WTC11 (cell line): ENCODE measurements at regions not wholly inside any gene's neighbourhood (a gene's known extent, or its start where the extent isn't known, plus 50 kb on each side); places are given as distances from the start of the nearest gene placed in this dataset.

ENCODE experiments used
- ATAC-seq: fragments of 200-7000 bp; cut with Tn5 transposase; 2 replicates; pipeline ENCODE4 v1.10.0; 2021; ENCODE audit warnings: mild to moderate bottlenecking, moderate library complexity
- CTCF ChIA-PET: fragments of 300-600 bp; sonication (Branson Sonifier 250); formaldehyde crosslinking; loops from one replicate; lab custom pipeline; 2021; ENCODE audit warnings: antibody characterized with exemption; lab: Charles Lee
- POLR2A ChIA-PET: fragments of 350-600 bp; sonication (Branson Sonifier 250); formaldehyde crosslinking; loops from one replicate; lab custom pipeline; 2021; ENCODE audit warnings: antibody characterized with exemption; lab: Charles Lee
- DNase-seq: peaks from one replicate; pipeline ENCODE4 v3.0.0; 2021; ENCODE audit warnings: low spot score
- H3K27ac Mint-ChIP-seq: 2 replicates; pipeline ENCODE4 v1.8.0; 2021; ENCODE audit warnings: mixed read lengths
- H3K27me3 Mint-ChIP-seq: 2 replicates; pipeline ENCODE4 v1.8.0; 2021; ENCODE audit warnings: low read depth, mild to moderate bottlenecking, moderate library complexity, mixed read lengths
- H3K36me3 Mint-ChIP-seq: 2 replicates; pipeline ENCODE4 v1.8.0; 2021; ENCODE audit warnings: mixed read lengths
- H3K4me1 Mint-ChIP-seq: 2 replicates; pipeline ENCODE4 v1.8.0; 2022; ENCODE audit warnings: mixed read lengths
- H3K4me3 Mint-ChIP-seq: 2 replicates; pipeline ENCODE4 v1.8.0; 2021; ENCODE audit warnings: mild to moderate bottlenecking, moderate library complexity, mixed read lengths
- H3K9me3 Mint-ChIP-seq: 2 replicates; pipeline ENCODE4 v1.8.0; 2021; ENCODE audit warnings: mixed read lengths
- ATF1 ChIP-seq: sonication (generic); formaldehyde crosslinking; IDR thresholded peaks from 2 replicates; pipeline ENCODE4 v1.8.1; 2023; ENCODE audit warnings: mild to moderate bottlenecking, moderate library complexity, missing genetic modification reagents
- ESRRA ChIP-seq: sonication (generic); formaldehyde crosslinking; IDR thresholded peaks from 2 replicates; pipeline ENCODE4 v1.8.1; 2022; ENCODE audit warnings: mild to moderate bottlenecking, missing genetic modification reagents, borderline replicate concordance
- FOXK1 ChIP-seq: sonication (generic); formaldehyde crosslinking; IDR thresholded peaks from 2 replicates; pipeline ENCODE4 v1.8.0; 2022; ENCODE audit warnings: mild to moderate bottlenecking, moderate library complexity, missing genetic modification reagents
- GTF2I ChIP-seq: fragments of 250-450 bp; sonication (Bioruptor Pico); conservative IDR thresholded peaks from 2 replicates; pipeline ENCODE4 v1.4.0; 2021; ENCODE audit warnings: mild to moderate bottlenecking
- KAT7 ChIP-seq: sonication (generic); formaldehyde crosslinking; IDR thresholded peaks from 2 replicates; pipeline ENCODE4 v1.8.1; 2023; ENCODE audit warnings: missing genetic modification reagents, mild to moderate bottlenecking, borderline replicate concordance
- MYBL2 ChIP-seq: sonication (generic); formaldehyde crosslinking; IDR thresholded peaks from 2 replicates; pipeline ENCODE4 v1.8.1; 2023; ENCODE audit warnings: mild to moderate bottlenecking, moderate library complexity, missing genetic modification reagents
- PRRX2 ChIP-seq: fragments of 250-450 bp; sonication (Bioruptor Pico); IDR thresholded peaks from 2 replicates; pipeline ENCODE4 v1.8.0; 2021; ENCODE audit warnings: mild to moderate bottlenecking
- TEAD1 ChIP-seq: sonication (generic); formaldehyde crosslinking; IDR thresholded peaks from 2 replicates; pipeline ENCODE4 v1.8.0; 2022; ENCODE audit warnings: mild to moderate bottlenecking, missing genetic modification reagents
- ZBTB21 ChIP-seq: sonication (generic); formaldehyde crosslinking; IDR thresholded peaks from 2 replicates; pipeline ENCODE4 v1.8.1; 2023; ENCODE audit warnings: mild to moderate bottlenecking, missing genetic modification reagents, borderline replicate concordance
- ZNF121 ChIP-seq: sonication (generic); formaldehyde crosslinking; IDR thresholded peaks from 2 replicates; pipeline ENCODE4 v1.8.0; 2023; ENCODE audit warnings: missing genetic modification reagents
- ZNF416 ChIP-seq: fragments of 250-450 bp; sonication (Bioruptor Pico); IDR thresholded peaks from 2 replicates; pipeline ENCODE4 v1.9.0; 2021; ENCODE audit warnings: mild to moderate bottlenecking, inconsistent platforms
- ZNF671 ChIP-seq: fragments of 250-450 bp; sonication (Bioruptor Pico); IDR thresholded peaks from 2 replicates; pipeline ENCODE4 v1.8.0; 2021; ENCODE audit warnings: mild to moderate bottlenecking
- TF ChIP-seq, protein P1 (sequence below): sonication (generic); formaldehyde crosslinking; conservative IDR thresholded peaks from 2 replicates; pipeline ENCODE4 v1.8.1; 2023; ENCODE audit warnings: mild to moderate bottlenecking, low read depth, missing genetic modification reagents, moderate library complexity
- TF ChIP-seq, protein P2 (sequence below): fragments of 200-600 bp; IDR thresholded peaks from 2 replicates; pipeline ENCODE4 v1.8.0; 2022; ENCODE audit warnings: antibody characterized with exemption
- TF ChIP-seq, protein P3 (sequence below): sonication (generic); formaldehyde crosslinking; IDR thresholded peaks from 2 replicates; pipeline ENCODE4 v1.8.0; 2022; ENCODE audit warnings: missing genetic modification reagents
- TF ChIP-seq, protein P4 (sequence below): sonication (generic); formaldehyde crosslinking; IDR thresholded peaks from 2 replicates; pipeline ENCODE4 v1.8.1; 2023; ENCODE audit warnings: mild to moderate bottlenecking, missing genetic modification reagents
- TF ChIP-seq, protein P5 (sequence below): sonication (generic); formaldehyde crosslinking; IDR thresholded peaks from 2 replicates; pipeline ENCODE4 v1.8.1; 2023; ENCODE audit warnings: mild to moderate bottlenecking, missing genetic modification reagents
- TF ChIP-seq, protein P6 (sequence below): sonication (generic); formaldehyde crosslinking; IDR thresholded peaks from 2 replicates; pipeline ENCODE4 v1.8.1; 2022; ENCODE audit warnings: mild to moderate bottlenecking, moderate library complexity, missing genetic modification reagents

DNA sequence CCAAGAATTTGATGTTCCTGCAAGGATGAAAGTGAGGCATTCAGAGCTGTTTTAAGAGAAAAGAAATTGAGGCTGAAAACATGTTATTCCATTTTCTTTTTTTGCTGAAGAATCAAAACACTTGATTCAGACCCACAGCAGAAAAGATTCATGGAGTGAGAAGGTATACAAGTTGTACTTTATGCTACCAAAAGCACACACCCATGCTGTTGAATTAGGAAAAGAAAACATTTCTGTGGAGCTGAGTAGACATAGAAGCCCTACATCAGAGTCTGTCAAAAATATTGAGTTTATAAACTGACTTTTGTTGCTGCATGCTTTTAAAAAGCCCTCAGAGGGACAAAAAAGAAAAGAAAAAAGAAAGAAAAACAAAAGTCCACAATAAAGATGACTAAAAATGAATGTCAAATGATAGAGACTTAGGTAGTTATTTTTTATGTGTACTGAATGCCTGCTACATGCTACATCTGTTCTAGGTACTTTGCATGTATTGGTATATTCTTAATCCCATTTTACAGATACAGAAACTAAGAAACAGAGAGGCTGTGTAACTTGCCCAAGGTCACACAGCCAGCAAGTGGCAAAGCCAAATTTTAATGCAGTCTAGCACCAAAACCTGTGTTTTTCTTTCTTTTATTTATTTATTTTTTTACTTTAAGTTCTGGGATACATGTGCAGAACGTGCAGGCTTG lies 71.7 kb upstream of the PALS2 start (continued):
- TF ChIP-seq, protein P1, sequence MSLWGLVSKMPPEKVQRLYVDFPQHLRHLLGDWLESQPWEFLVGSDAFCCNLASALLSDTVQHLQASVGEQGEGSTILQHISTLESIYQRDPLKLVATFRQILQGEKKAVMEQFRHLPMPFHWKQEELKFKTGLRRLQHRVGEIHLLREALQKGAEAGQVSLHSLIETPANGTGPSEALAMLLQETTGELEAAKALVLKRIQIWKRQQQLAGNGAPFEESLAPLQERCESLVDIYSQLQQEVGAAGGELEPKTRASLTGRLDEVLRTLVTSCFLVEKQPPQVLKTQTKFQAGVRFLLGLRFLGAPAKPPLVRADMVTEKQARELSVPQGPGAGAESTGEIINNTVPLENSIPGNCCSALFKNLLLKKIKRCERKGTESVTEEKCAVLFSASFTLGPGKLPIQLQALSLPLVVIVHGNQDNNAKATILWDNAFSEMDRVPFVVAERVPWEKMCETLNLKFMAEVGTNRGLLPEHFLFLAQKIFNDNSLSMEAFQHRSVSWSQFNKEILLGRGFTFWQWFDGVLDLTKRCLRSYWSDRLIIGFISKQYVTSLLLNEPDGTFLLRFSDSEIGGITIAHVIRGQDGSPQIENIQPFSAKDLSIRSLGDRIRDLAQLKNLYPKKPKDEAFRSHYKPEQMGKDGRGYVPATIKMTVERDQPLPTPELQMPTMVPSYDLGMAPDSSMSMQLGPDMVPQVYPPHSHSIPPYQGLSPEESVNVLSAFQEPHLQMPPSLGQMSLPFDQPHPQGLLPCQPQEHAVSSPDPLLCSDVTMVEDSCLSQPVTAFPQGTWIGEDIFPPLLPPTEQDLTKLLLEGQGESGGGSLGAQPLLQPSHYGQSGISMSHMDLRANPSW (CRISPR knock-in tag), result no peak
- TF ChIP-seq ZNF416 (CRISPR knock-in tag) (no peak), MYBL2 (CRISPR knock-in tag) (no peak), ATF1 (CRISPR knock-in tag) (no peak), PRRX2 (CRISPR knock-in tag) (no peak), ZNF121 (CRISPR knock-in tag) (no peak)
- TF ChIP-seq, protein P2, sequence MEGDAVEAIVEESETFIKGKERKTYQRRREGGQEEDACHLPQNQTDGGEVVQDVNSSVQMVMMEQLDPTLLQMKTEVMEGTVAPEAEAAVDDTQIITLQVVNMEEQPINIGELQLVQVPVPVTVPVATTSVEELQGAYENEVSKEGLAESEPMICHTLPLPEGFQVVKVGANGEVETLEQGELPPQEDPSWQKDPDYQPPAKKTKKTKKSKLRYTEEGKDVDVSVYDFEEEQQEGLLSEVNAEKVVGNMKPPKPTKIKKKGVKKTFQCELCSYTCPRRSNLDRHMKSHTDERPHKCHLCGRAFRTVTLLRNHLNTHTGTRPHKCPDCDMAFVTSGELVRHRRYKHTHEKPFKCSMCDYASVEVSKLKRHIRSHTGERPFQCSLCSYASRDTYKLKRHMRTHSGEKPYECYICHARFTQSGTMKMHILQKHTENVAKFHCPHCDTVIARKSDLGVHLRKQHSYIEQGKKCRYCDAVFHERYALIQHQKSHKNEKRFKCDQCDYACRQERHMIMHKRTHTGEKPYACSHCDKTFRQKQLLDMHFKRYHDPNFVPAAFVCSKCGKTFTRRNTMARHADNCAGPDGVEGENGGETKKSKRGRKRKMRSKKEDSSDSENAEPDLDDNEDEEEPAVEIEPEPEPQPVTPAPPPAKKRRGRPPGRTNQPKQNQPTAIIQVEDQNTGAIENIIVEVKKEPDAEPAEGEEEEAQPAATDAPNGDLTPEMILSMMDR, result no peak
- TF ChIP-seq, protein P3, sequence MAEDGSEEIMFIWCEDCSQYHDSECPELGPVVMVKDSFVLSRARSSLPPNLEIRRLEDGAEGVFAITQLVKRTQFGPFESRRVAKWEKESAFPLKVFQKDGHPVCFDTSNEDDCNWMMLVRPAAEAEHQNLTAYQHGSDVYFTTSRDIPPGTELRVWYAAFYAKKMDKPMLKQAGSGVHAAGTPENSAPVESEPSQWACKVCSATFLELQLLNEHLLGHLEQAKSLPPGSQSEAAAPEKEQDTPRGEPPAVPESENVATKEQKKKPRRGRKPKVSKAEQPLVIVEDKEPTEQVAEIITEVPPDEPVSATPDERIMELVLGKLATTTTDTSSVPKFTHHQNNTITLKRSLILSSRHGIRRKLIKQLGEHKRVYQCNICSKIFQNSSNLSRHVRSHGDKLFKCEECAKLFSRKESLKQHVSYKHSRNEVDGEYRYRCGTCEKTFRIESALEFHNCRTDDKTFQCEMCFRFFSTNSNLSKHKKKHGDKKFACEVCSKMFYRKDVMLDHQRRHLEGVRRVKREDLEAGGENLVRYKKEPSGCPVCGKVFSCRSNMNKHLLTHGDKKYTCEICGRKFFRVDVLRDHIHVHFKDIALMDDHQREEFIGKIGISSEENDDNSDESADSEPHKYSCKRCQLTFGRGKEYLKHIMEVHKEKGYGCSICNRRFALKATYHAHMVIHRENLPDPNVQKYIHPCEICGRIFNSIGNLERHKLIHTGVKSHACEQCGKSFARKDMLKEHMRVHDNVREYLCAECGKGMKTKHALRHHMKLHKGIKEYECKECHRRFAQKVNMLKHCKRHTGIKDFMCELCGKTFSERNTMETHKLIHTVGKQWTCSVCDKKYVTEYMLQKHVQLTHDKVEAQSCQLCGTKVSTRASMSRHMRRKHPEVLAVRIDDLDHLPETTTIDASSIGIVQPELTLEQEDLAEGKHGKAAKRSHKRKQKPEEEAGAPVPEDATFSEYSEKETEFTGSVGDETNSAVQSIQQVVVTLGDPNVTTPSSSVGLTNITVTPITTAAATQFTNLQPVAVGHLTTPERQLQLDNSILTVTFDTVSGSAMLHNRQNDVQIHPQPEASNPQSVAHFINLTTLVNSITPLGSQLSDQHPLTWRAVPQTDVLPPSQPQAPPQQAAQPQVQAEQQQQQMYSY (CRISPR knock-in tag), result no peak
- TF ChIP-seq, protein P4, sequence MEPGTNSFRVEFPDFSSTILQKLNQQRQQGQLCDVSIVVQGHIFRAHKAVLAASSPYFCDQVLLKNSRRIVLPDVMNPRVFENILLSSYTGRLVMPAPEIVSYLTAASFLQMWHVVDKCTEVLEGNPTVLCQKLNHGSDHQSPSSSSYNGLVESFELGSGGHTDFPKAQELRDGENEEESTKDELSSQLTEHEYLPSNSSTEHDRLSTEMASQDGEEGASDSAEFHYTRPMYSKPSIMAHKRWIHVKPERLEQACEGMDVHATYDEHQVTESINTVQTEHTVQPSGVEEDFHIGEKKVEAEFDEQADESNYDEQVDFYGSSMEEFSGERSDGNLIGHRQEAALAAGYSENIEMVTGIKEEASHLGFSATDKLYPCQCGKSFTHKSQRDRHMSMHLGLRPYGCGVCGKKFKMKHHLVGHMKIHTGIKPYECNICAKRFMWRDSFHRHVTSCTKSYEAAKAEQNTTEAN (CRISPR knock-in tag), result no peak

DNA sequence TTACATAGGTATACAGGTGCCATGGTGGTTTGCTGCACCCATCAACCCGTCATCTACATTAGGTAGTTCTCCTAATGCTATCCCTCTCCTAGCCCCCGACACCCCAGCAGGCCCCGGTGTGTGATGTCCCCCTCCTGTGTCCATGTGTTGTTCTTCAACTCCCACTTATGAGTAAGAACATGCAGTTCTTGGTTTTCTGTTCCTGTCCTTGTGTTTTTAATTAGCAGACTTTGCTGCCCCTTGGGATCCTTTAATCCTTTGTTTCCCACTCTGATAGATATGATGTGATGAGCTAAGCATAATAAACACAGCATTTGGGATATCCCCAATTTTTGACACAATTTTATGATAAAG lies 71.1 kb upstream of the PALS2 start:
- DNase-seq (no peak), ATAC-seq (no peak)
- Mint-ChIP-seq H3K4me1 (peaks cover 50% of the 10 kb centered on the region), H3K27me3 (0 out of 2 replicates have a peak, but pooled peaks cover 2% of the 10 kb centered on the region), H3K9me3 (peaks cover 3% of the 10 kb centered on the region; the same call in 1 of the 2 replicates), H3K4me3 (no peak overlapping the region), H3K36me3 (no peaks in the 10 kb centered on the region), H3K27ac (no peak overlapping the region)
- POLR2A ChIA-PET, result no interaction called here
- CTCF ChIA-PET, result no interaction called here
- TF ChIP-seq ZBTB21 (no peak), ZNF671 (no peak), MYBL2 (CRISPR knock-in tag) (no peak), ZNF416 (CRISPR knock-in tag) (no peak), ESRRA (no peak), ATF1 (CRISPR knock-in tag) (no peak), FOXK1 (no peak), KAT7 (CRISPR knock-in tag) (no peak), GTF2I (CRISPR knock-in tag) (no peak), TEAD1 (CRISPR knock-in tag) (no peak)
- TF ChIP-seq, protein P3 (CRISPR knock-in tag), result no peak
- TF ChIP-seq, protein P5, sequence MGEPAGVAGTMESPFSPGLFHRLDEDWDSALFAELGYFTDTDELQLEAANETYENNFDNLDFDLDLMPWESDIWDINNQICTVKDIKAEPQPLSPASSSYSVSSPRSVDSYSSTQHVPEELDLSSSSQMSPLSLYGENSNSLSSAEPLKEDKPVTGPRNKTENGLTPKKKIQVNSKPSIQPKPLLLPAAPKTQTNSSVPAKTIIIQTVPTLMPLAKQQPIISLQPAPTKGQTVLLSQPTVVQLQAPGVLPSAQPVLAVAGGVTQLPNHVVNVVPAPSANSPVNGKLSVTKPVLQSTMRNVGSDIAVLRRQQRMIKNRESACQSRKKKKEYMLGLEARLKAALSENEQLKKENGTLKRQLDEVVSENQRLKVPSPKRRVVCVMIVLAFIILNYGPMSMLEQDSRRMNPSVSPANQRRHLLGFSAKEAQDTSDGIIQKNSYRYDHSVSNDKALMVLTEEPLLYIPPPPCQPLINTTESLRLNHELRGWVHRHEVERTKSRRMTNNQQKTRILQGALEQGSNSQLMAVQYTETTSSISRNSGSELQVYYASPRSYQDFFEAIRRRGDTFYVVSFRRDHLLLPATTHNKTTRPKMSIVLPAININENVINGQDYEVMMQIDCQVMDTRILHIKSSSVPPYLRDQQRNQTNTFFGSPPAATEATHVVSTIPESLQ (CRISPR knock-in tag), result no peak
- TF ChIP-seq, protein P6, sequence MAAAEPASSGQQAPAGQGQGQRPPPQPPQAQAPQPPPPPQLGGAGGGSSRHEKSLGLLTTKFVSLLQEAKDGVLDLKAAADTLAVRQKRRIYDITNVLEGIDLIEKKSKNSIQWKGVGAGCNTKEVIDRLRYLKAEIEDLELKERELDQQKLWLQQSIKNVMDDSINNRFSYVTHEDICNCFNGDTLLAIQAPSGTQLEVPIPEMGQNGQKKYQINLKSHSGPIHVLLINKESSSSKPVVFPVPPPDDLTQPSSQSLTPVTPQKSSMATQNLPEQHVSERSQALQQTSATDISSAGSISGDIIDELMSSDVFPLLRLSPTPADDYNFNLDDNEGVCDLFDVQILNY (CRISPR knock-in tag), result no peak
